ENCODE measurements at regions not wholly inside any gene's neighbourhood (a gene's known extent, or its start where the extent isn't known, plus 50 kb on each side); places are given as distances from the start of the nearest gene placed in this dataset.

GRCh38 chr3:103380391-103380790, 945.6 kb downstream of the ZPLD1 start:
- no peak for DNase-seq

DNA sequence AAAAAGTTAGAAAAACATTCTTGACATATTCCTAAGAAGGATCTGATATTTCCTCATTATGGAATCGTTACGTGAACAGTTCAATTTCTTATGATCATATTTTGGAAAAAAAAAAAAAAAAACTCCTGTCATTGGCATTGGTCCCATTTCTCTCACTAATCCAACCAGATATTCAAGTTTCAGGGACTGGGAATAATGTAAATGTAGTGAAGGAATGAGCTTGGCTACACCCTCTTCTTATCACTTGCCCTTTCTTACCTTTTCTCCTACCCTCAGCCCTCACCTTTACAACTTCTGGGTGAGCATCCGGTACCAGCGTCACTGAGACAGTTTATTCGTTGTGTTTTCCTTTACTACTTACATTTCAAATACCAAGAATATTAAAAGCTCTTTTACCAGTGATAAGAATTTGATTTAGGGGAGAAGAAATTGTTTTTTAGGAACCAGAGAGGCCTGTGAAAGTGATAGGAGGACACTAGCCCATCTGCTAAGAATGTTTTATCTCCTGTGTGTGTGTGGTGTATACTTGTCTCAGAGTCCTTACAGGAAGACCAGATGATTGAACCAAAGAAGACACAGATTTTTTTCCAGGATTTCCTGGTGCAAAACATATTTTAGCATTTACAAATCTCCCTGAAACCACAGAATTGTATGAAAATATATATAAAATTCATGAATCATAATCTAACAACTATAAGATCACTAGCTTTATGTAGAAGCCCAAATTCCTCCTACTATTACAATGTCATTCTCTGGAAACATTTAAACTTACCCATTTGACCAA, 946.7 kb downstream of the ZPLD1 start:
- DNase-seq = no peak

DNA sequence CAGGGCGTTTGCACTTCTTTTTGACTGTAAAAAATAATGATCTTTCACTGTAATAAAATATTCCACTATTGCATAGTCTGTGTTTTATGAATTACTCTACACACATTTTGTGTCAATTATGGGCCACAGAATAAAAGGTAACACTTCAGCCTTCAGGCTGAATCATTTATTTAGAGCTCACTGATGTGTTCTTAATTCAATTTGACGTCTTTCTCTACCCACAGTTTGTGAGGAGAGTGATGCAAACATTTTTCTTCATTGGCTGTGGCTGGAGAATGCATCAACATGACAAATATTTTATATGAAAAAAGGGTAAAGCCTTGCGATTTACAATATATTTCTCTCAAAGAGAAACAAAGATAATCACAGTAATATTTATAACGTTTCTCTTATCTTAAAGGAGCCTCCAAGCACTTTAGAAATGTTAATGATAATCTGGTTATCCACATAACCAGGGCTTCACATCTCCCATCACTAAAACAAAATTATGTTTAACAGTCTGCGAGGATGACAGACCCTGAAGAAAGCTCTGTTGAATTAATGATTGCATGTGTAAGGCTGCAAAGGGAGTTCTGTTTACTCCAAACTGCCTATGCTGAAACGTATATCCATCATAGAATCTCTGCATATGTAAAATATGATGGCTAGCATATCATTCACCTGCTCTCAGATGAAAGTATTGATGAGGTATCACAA, 951.3 kb downstream of the ZPLD1 start:
- DNase-seq = no peak

- DNase-seq = no peak
Measured at GRCh38 chr3:103388214-103388613, 953.4 kb downstream of the ZPLD1 start.

DNA sequence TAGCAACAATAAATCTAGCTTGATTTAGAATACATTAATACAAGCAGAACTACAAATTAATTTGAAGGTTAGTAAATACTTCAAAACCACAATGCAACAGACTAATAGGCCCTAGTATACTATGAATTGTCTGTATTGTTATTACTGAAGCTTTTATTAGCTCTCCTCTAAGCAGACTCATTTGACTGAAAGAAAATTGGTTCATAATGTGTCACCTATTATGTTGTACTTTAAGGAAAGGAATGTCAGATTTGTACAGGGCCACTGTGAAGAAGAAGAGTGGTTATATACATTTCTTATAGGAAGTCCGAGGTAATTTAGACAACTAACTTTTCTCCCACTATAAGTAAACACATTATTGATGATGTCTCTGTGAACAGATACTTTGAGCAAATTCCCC, 954.5 kb downstream of the ZPLD1 start:
- DNase-seq = no peak

DNA sequence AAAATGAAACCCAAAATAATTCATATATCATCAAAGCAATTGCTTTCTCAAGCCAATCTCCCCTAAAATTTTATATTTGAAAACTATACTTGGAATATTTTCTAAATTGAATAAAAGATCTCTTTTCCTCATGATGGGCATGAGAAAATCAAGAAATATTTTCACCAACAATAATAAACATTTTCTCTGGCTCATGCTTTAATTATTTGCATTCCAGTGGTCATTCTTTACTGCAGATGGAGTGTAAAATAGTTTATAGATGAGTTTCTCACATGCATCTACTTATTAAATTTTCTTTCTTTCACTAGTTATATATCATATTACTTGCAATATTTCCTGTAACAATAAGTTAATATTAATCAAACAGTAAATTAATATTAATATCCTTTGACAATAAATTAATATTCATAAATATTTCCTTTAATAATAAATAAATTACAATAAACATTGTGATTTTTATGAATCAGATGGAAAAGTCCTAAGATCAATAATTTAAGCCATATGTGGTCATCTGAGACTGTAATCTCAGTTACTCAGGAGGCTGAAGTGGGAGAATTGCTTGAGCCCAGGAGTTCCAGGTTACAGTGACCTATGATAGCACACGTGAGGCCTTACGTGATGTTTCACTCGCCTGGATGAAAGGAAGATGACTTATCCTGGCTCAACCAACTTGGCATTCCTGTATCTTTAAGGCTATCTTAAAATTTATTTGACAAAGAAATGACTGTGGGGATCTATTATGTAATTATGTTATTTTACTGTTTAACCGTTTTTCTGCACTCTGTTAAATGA, 958.8 kb downstream of the ZPLD1 start:
- DNase-seq = no peak

DNA sequence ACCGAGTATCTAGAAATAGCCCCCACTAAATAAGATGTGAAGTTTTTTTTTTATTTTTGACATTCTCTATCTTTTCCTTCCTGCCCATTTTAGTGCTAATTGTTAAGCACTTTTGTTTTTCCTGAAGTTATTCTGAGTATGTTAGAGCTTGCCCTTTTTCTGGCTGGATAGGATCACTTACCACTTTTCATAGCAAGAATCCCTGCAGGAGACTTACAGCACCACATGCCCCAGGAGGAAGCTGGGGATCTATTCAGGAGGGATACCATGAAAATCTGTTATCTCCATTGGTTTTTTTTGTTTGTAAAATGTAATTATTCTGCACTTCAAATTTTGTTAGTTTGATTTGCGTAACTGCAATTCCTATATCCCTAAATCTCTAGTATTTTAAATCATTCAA, 968.4 kb downstream of the ZPLD1 start:
- DNase-seq = no peak

- no peak for DNase-seq
Measured at GRCh38 chr3:103406320-103406850, 971.6 kb downstream of the ZPLD1 start.

DNA sequence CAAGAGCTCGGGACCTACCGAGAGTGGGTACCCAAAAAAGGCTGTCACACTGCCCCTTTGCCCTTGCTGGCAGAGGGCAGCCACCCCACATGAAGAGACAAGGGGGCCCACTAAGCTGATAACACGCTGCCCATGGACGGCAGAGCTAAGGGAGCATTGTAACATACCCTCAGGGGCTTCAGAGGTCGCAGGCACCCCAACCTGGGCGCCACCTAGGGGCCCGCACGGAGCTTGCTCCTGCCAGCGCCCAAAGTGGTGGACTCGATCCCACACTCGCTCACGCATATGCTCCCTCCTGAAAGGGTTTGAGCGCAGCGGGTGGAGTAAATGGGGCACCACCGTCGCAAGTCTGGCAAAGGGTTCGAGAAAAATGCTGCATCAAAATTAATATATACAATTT, 975.4 kb downstream of the ZPLD1 start:
- DNase-seq = no peak

DNA sequence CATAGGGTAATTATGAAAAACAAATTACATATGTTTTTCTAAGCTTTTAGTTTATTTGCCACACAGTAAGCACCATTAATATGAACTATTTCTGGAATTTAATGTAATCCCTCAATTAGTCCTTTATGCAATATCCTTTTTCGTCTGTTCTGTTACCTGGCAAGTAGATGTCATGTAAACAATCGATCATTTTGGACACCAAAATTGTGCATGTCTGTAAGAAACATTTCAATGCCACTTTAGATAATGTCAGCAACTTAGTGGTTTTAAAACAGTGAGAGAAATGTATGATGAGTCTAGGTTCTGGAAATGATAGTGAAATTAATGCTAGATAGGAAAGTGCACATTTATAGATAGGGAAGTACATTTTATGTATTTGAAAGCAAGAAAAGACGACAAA, 986.6 kb downstream of the ZPLD1 start:
- no peak for DNase-seq

DNA sequence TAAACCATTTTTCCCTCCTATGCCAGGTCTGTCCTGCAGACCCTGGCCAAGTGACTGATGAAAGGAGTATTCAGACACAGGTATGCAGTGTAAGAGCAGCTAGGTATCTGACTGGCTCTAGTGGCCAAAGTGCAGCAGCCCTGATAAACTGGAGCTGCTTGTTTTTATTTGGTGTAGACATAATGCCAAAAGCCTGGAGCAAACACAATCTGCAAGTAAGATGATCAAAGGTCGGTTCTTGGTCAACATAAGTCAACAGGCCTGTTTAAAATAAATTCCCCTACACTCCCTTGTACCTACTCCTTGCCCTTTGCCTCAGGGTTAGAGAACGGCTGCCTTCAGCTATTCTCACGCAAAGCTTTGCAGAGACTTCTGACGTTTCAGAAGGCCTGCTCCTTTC, 1003.1 kb downstream of the ZPLD1 start:
- DNase-seq = no peak

- DNase-seq = no peak
Measured at GRCh38 chr3:103440539-103441203, 1005.9 kb downstream of the ZPLD1 start.

GRCh38 chr3:103446953-103447629, 1012.3 kb downstream of the ZPLD1 start:
- no peak for DNase-seq

GRCh38 chr3:103453152-103453551, 1018.3 kb downstream of the ZPLD1 start:
- DNase-seq = no peak

- DNase-seq = no peak
Measured at GRCh38 chr3:103459815-103460214, 1025.0 kb downstream of the ZPLD1 start.

DNA sequence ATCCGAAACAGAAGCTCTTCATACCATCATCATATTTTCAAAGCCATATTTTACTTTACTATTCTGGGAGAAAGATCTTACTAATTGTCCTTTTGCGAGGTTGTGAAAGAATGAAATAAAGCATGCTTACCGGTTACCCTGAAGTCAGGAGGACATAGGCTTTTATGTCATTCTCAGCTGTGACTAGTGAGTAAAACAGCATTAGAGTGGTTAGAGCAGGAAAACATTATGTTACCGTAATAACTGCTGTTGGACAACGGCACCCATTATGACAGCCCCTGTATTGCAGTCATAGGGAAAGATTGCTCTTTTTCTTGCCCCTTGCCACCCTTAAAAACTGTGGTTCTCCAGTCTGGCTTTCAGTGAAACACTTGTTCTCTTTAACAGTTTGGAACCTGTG, 1035.7 kb downstream of the ZPLD1 start:
- no peak for DNase-seq

- no peak for DNase-seq
Measured at GRCh38 chr3:103494011-103494410, 1059.2 kb downstream of the ZPLD1 start.

GRCh38 chr3:103494512-103494911, 1059.7 kb downstream of the ZPLD1 start:
- no peak for DNase-seq

DNA sequence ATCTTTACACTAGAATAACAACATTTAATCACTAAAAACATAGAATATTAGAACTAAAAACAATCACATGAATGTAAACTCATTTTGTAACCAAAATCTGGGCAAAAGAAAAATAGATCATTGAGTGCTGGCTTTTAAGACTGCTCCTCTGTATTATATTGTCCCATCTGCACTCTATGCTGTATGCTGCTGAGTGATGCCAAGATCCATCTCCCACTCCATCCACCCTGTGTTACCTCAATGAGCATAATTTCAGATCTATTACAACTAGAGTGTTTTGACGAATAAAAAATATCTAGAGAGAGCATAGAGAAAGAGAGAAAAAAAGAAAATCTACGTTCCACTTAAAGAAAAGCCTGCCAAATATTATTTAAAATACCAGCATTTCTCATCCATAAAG, 1060.4 kb downstream of the ZPLD1 start:
- DNase-seq = no peak

DNA sequence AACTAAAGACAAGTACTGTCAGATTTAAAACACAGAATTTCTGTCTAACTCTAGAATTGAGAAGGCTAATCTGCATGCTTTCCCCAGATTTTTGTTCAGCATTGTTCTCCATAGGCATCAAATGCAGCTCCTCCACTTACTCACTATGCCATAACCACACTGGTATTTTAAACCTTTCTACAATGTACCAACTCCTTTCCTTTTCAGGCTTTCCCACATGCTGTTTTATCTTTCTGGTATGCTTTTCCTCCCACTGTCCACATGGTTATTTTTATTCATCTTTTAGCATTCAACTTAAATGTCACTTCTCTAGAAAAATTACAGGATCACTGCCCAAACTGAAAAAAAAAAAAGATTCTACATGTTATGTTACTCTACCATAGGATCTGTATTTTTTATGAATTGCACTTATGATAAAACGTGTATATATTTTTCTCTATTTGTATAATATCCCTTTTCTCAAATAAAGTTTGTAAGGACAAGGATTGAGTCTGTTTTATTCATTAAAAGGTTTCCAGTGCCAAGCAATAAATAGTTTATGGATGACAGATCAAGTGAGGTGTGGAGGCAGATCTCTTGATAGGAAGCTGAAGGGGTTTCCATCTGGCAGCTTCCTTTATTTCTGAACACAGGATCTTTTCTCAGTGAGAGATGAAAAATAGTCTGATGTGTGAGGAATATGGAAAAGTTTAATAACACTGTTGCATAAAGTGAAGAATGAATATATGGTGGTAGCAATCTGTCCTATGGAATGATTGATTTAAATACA, 1064.5 kb downstream of the ZPLD1 start:
- no peak for DNase-seq

GRCh38 chr3:103499967-103500366, 1065.2 kb downstream of the ZPLD1 start:
- no peak for DNase-seq

DNA sequence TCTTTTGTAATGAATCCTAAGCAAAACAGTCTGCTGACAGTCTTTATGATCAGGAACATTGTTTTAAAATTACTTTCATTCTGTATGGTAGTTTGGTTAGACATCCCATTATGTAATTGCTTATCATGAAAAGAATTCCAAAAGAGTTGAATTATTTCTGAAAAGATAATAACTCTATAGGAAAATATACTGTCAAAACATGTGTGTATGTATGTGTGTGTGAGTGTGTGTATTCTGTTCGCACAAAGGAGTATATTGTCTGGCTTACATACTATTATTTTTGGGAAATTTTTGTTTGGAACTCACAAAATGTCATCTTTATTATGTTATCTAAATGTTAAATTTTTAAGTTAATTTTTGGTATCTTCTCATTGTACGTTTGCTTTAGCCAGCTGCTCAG, 1075.9 kb downstream of the ZPLD1 start:
- DNase-seq = no peak

Data from suppressor macrophage treated with lipopolysaccharide for 1 hour (primary cell).